ENCODE measurements at regions not wholly inside any gene's neighbourhood (a gene's known extent, or its start where the extent isn't known, plus 50 kb on each side); places are given as distances from the start of the nearest gene placed in this dataset.

GRCh38 chr12:87853448-87854003, 175.7 kb downstream of the C12orf50 start:
- TF ChIP-seq CTCF (tag by site-specific recombination; IDR thresholded peaks at IDR 0.05): no peak
- TF ChIP-seq, protein P1, sequence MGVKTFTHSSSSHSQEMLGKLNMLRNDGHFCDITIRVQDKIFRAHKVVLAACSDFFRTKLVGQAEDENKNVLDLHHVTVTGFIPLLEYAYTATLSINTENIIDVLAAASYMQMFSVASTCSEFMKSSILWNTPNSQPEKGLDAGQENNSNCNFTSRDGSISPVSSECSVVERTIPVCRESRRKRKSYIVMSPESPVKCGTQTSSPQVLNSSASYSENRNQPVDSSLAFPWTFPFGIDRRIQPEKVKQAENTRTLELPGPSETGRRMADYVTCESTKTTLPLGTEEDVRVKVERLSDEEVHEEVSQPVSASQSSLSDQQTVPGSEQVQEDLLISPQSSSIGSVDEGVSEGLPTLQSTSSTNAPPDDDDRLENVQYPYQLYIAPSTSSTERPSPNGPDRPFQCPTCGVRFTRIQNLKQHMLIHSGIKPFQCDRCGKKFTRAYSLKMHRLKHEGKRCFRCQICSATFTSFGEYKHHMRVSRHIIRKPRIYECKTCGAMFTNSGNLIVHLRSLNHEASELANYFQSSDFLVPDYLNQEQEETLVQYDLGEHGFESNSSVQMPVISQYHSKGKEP (tag by site-specific recombination; IDR thresholded peaks at IDR 0.05): no peak
